NCI-H2196 (cell line): ENCODE measurements at regions not wholly inside any gene's neighbourhood (a gene's known extent, or its start where the extent isn't known, plus 50 kb on each side); places are given as distances from the start of the nearest gene placed in this dataset.

ENCODE experiments used
- DNase-seq: peaks from one replicate; lab custom pipeline; 2025; ENCODE audit not compliant: unreplicated experiment; lab: John Stamatoyannopoulos, UW

GRCh38 chr5:2575292-2575691 lies 176.2 kb downstream of the IRX2 start:
- DNase-seq, result no peak

GRCh38 chr5:2574155-2574554 lies 177.3 kb downstream of the IRX2 start:
- DNase-seq, result peak; percentile 29

GRCh38 chr5:2570586-2570985 lies 180.9 kb downstream of the IRX2 start:
- no peak for DNase-seq

GRCh38 chr5:2569774-2570542 lies 181.5 kb downstream of the IRX2 start:
- no peak for DNase-seq

- no peak for DNase-seq
Observed at GRCh38 chr5:2569176-2569575, 182.3 kb downstream of the IRX2 start.

GRCh38 chr5:2566284-2566683 lies 185.2 kb downstream of the IRX2 start:
- no peak for DNase-seq

GRCh38 chr5:2565147-2565546 lies 186.3 kb downstream of the IRX2 start:
- DNase-seq, result no peak

GRCh38 chr5:2563046-2563445 lies 188.4 kb downstream of the IRX2 start:
- DNase-seq, result no peak

- DNase-seq, result no peak
Observed at GRCh38 chr5:2562036-2562435, 189.4 kb downstream of the IRX2 start.

- DNase-seq, result no peak
Observed at GRCh38 chr5:2560435-2560834, 191.0 kb downstream of the IRX2 start.

- DNase-seq, result peak; percentile 20
Observed at GRCh38 chr5:2557435-2557834, 194.0 kb downstream of the IRX2 start.

- no peak for DNase-seq
Observed at GRCh38 chr5:2556375-2556966, 195.0 kb downstream of the IRX2 start.

GRCh38 chr5:2553611-2554010 lies 197.9 kb downstream of the IRX2 start:
- DNase-seq, result no peak

- peak; percentile 55 for DNase-seq
Observed at GRCh38 chr5:2550509-2550908, 201.0 kb downstream of the IRX2 start.

GRCh38 chr5:2549900-2550299 lies 201.6 kb downstream of the IRX2 start:
- no peak for DNase-seq

GRCh38 chr5:2549354-2549753 lies 202.1 kb downstream of the IRX2 start:
- DNase-seq, result no peak

- DNase-seq, result no peak
Observed at GRCh38 chr5:2546938-2547337, 204.5 kb downstream of the IRX2 start.

GRCh38 chr5:2544003-2544402 lies 207.5 kb downstream of the IRX2 start:
- no peak for DNase-seq

GRCh38 chr5:2542821-2543220 lies 208.7 kb downstream of the IRX2 start:
- DNase-seq, result no peak

- DNase-seq, result no peak
Observed at GRCh38 chr5:2542026-2542425, 209.5 kb downstream of the IRX2 start.

GRCh38 chr5:2538169-2538568 lies 213.3 kb downstream of the IRX2 start:
- DNase-seq, result no peak

GRCh38 chr5:2537378-2538145 lies 213.9 kb downstream of the IRX2 start:
- DNase-seq, result no peak
